Neural progenitor cell (in vitro differentiated cells): ENCODE measurements at regions not wholly inside any gene's neighbourhood (a gene's known extent, or its start where the extent isn't known, plus 50 kb on each side); places are given as distances from the start of the nearest gene placed in this dataset.

Experiments
- EZH2 ChIP-seq: fragments of 200-600 bp; sonication (generic); IDR thresholded peaks from 2 replicates; pipeline ENCODE4 v1.6.1; 2017; ENCODE audit warnings: antibody characterized with exemption, mild to moderate bottlenecking, moderate library complexity
- TF ChIP-seq, protein P1 (sequence below): fragments of 200-600 bp; sonication (generic); IDR thresholded peaks from 2 replicates; pipeline ENCODE4 v1.5.1; 2017; ENCODE audit warnings: antibody characterized with exemption, mild to moderate bottlenecking

DNA sequence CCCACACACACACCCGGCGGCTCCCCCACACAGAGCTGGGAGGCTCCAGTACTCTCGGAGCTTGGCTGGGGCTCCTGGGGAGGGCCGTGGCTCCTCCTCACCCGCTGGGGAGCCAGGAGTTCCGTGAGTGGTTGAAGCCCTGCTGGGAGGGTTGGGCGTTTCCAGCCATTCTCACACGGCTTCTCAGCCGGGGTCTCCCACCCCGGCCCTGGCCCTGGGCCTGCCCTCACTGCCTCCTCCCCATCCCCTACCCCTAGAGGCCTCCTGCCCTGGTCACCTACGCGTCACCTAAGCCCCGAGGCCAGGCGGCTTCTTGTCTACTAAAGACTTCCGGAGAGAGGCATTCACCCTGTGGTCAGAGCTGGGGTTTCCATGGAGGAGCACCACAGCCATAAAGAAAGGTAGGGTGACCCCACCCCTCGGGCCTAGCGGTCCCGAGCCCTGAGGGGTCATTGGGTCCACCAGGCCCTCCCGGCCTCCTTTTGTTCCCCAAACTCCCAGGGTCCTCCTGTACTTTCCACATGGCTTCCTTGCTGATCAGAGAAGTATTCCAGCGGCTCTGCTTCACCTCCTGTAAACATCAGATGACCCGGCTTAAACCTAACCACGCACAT lies 99.3 kb downstream of the TTLL2 start:
- TF ChIP-seq, protein P1, sequence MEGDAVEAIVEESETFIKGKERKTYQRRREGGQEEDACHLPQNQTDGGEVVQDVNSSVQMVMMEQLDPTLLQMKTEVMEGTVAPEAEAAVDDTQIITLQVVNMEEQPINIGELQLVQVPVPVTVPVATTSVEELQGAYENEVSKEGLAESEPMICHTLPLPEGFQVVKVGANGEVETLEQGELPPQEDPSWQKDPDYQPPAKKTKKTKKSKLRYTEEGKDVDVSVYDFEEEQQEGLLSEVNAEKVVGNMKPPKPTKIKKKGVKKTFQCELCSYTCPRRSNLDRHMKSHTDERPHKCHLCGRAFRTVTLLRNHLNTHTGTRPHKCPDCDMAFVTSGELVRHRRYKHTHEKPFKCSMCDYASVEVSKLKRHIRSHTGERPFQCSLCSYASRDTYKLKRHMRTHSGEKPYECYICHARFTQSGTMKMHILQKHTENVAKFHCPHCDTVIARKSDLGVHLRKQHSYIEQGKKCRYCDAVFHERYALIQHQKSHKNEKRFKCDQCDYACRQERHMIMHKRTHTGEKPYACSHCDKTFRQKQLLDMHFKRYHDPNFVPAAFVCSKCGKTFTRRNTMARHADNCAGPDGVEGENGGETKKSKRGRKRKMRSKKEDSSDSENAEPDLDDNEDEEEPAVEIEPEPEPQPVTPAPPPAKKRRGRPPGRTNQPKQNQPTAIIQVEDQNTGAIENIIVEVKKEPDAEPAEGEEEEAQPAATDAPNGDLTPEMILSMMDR, result no peak
- no peak for TF ChIP-seq EZH2
